OCI-LY1 (cell line): ENCODE measurements at regions not wholly inside any gene's neighbourhood (a gene's known extent, or its start where the extent isn't known, plus 50 kb on each side); places are given as distances from the start of the nearest gene placed in this dataset.

Experiments
- H2AFZ ChIP-seq: fragments of 200-600 bp; sonication (generic), shearing (Covaris generic); 2 replicates; pipeline ENCODE4 v1.6.0; 2014; ENCODE audit warnings: antibody characterized with exemption, mild to moderate bottlenecking, low read length
- H3F3A ChIP-seq: fragments of 200-600 bp; sonication (generic), shearing (Covaris generic); 2 replicates; pipeline ENCODE4 v1.6.0; 2014; ENCODE audit warnings: mild to moderate bottlenecking, antibody characterized with exemption, low read length, moderate library complexity; ENCODE audit not compliant: insufficient read depth
- H3K27ac ChIP-seq: fragments of 200-600 bp; sonication (generic); 2 replicates; pipeline ENCODE4 v1.5.1; 2014; ENCODE audit warnings: low read length, mixed run types, mild to moderate bottlenecking, low read depth; ENCODE audit not compliant: poor library complexity, severe bottlenecking
- H3K27me3 ChIP-seq: fragments of 200-600 bp; sonication (generic); 2 replicates; pipeline ENCODE4 v1.6.0; 2014; ENCODE audit warnings: antibody characterized with exemption, mild to moderate bottlenecking, low read length, moderate library complexity; ENCODE audit not compliant: insufficient read depth
- H3K36me3 ChIP-seq: fragments of 200-600 bp; sonication (generic); 2 replicates; pipeline ENCODE4 v1.6.1; 2014; ENCODE audit warnings: mild to moderate bottlenecking, antibody characterized with exemption, low read length, moderate library complexity, mixed read lengths; ENCODE audit not compliant: insufficient read depth
- H3K4me1 ChIP-seq: fragments of 200-600 bp; sonication (generic); 2 replicates; pipeline ENCODE4 v1.5.1; 2014; ENCODE audit warnings: mild to moderate bottlenecking, low read length, moderate library complexity; ENCODE audit not compliant: insufficient read depth, severe bottlenecking
- H3K4me2 ChIP-seq: fragments of 200-600 bp; sonication (generic), shearing (Covaris generic); 2 replicates; pipeline ENCODE4 v1.6.1; 2014; ENCODE audit warnings: low read length
- H3K4me3 ChIP-seq: fragments of 200-600 bp; sonication (generic); 2 replicates; pipeline ENCODE4 v1.5.1; 2014; ENCODE audit warnings: low read length, low read depth, mild to moderate bottlenecking, mixed read lengths; ENCODE audit not compliant: poor library complexity, severe bottlenecking
- H3K79me2 ChIP-seq: fragments of 200-600 bp; shearing (Covaris generic); 2 replicates; pipeline ENCODE4 v1.6.1; 2016; ENCODE audit warnings: mixed run types, low read length, mixed read lengths; ENCODE audit not compliant: insufficient read depth
- H3K9ac ChIP-seq: fragments of 200-600 bp; sonication (generic), shearing (Covaris generic); 2 replicates; pipeline ENCODE4 v1.6.1; 2014; ENCODE audit warnings: mild to moderate bottlenecking, low read length, mixed read lengths
- H3K9me2 ChIP-seq: fragments of 200-600 bp; sonication (generic), shearing (Covaris generic); 2 replicates; pipeline ENCODE4 v1.6.1; 2014; ENCODE audit warnings: low read depth, mild to moderate bottlenecking, low read length, mixed read lengths
- H3K9me3 ChIP-seq: fragments of 200-600 bp; shearing (Covaris generic); 2 replicates; pipeline ENCODE4 v1.6.1; 2014; ENCODE audit warnings: low read length, mixed read lengths
- H4K20me1 ChIP-seq: fragments of 200-600 bp; sonication (generic), shearing (Covaris generic); 2 replicates; pipeline ENCODE4 v1.6.0; 2016; ENCODE audit warnings: mild to moderate bottlenecking, low read length; ENCODE audit not compliant: insufficient read depth
- CTCF ChIP-seq: fragments of 200-600 bp; sonication (generic), shearing (Covaris generic); IDR thresholded peaks from 2 replicates; pipeline ENCODE4 v1.5.1; 2017; ENCODE audit warnings: mild to moderate bottlenecking, antibody characterized with exemption, low read length, moderate library complexity, mixed read lengths
- EZH2 ChIP-seq: fragments of 200-600 bp; sonication (generic), shearing (Covaris generic); IDR thresholded peaks from 2 replicates; pipeline ENCODE4 v1.8.0; 2017; ENCODE audit warnings: borderline replicate concordance, mixed run types, mild to moderate bottlenecking, antibody characterized with exemption, low read length, moderate library complexity, mixed read lengths

- Histone ChIP-seq H3K4me3 (no peak overlapping the region), H3K4me1 (no peaks in the 10 kb centered on the region), H3K27ac (no peak overlapping the region), H3K4me2 (no peak overlapping the region), H3K9ac (no peak overlapping the region), H3F3A (no peaks in the 10 kb centered on the region), H2AFZ (no peak overlapping the region), H3K9me2 (no peaks in the 10 kb centered on the region), H3K9me3 (no peaks in the 10 kb centered on the region), H3K36me3 (no peaks in the 10 kb centered on the region), H4K20me1 (no peaks in the 10 kb centered on the region), H3K79me2 (no peaks in the 10 kb centered on the region), H3K27me3 (no peaks in the 10 kb centered on the region)
- TF ChIP-seq EZH2 (no peak), CTCF (no peak)
Observed at GRCh38 chr13:82717249-82717648, 1165.0 kb downstream of the SLITRK1 start.

GRCh38 chr13:82713687-82714405, 1168.4 kb downstream of the SLITRK1 start:
- H3K4me2 ChIP-seq: no peak overlapping the region
- H3K9me2 ChIP-seq: no peaks in the 10 kb centered on the region
- H3K4me3 ChIP-seq: no peak overlapping the region
- no peak overlapping the region for H3K27ac ChIP-seq
- no peaks in the 10 kb centered on the region for H3K27me3 ChIP-seq
- no peaks in the 10 kb centered on the region for H3F3A ChIP-seq
- no peak overlapping the region for H3K9ac ChIP-seq
- no peaks in the 10 kb centered on the region for H3K79me2 ChIP-seq
- H4K20me1 ChIP-seq: no peaks in the 10 kb centered on the region
- no peaks in the 10 kb centered on the region for H3K4me1 ChIP-seq
- H3K36me3 ChIP-seq: no peaks in the 10 kb centered on the region
- H3K9me3 ChIP-seq: no peaks in the 10 kb centered on the region
- no peak overlapping the region for H2AFZ ChIP-seq
- no peak for TF ChIP-seq EZH2
- no peak for TF ChIP-seq CTCF

- no peaks in the 10 kb centered on the region for H3K4me1 ChIP-seq
- no peaks in the 10 kb centered on the region for H3K27me3 ChIP-seq
- no peak overlapping the region for H2AFZ ChIP-seq
- no peak overlapping the region for H3K9ac ChIP-seq
- no peaks in the 10 kb centered on the region for H3K79me2 ChIP-seq
- H3K4me2 ChIP-seq: no peak overlapping the region
- TF ChIP-seq CTCF: no peak
- TF ChIP-seq EZH2: no peak
- H3F3A ChIP-seq: no peaks in the 10 kb centered on the region
- H4K20me1 ChIP-seq: no peaks in the 10 kb centered on the region
- no peak overlapping the region for H3K27ac ChIP-seq
- H3K9me3 ChIP-seq: no peaks in the 10 kb centered on the region
- H3K36me3 ChIP-seq: no peaks in the 10 kb centered on the region
- H3K4me3 ChIP-seq: no peak overlapping the region
- no peaks in the 10 kb centered on the region for H3K9me2 ChIP-seq
Observed at GRCh38 chr13:82702513-82702912, 1179.8 kb downstream of the SLITRK1 start.
